B cell (primary cell): ENCODE measurements at regions not wholly inside any gene's neighbourhood (a gene's known extent, or its start where the extent isn't known, plus 50 kb on each side); places are given as distances from the start of the nearest gene placed in this dataset.

Experiments used
- ATAC-seq: fragments of 200-7000 bp; cut with Tn5 transposase; one replicate; pipeline ENCODE4 v1.10.0; 2021; ENCODE audit warnings: low read depth, mild to moderate bottlenecking, moderate number of reproducible peaks, moderate library complexity
- CTCF ChIA-PET: fragments of 350-600 bp; sonication (Branson Sonifier 250); formaldehyde crosslinking; loops from one replicate; lab custom pipeline; 2021; ENCODE audit warnings: antibody characterized with exemption, inconsistent platforms; lab: Charles Lee
- POLR2A ChIA-PET: fragments of 350-600 bp; sonication (Branson Sonifier 250); formaldehyde crosslinking; loops from one replicate; lab custom pipeline; 2021; ENCODE audit warnings: antibody characterized with exemption; lab: Charles Lee
- DNase-seq: peaks from one replicate; pipeline ENCODE4 v3.0.0; 2013
- H2AFZ ChIP-seq: 2 replicates; pipeline ENCODE4 v1.6.1; 2012; ENCODE audit warnings: mild to moderate bottlenecking, low read depth, low read length; ENCODE audit not compliant: insufficient read depth, poor library complexity, severe bottlenecking
- H3K27ac ChIP-seq, 2 donors: 1 replicate in 1 of 2; 2 replicates in 1 of 2; pipeline ENCODE4 v1.5.1; 2012 to 2013; ENCODE audit warnings: low read length in 2 of 2, mild to moderate bottlenecking in 2 of 2, moderate library complexity in 1 of 2
- H3K27me3 ChIP-seq, 4 experiments: fragments of 200-600 bp in 1 of 4; sonication (generic) in 1 of 4; replicated peaks in 1 of 4; 1 replicate in 2 of 4; 2 replicates in 2 of 4; pipeline versions ENCODE4 v1.6.1 to v1.7.0; 2013 to 2016; ENCODE audit warnings: low read length in 3 of 4, mild to moderate bottlenecking in 2 of 4, mixed read lengths in 1 of 4, moderate library complexity in 1 of 4; ENCODE audit not compliant: insufficient read depth in 4 of 4, control insufficient read depth in 3 of 4; ENCODE audit errors: control extremely low read depth in 1 of 4
- H3K36me3 ChIP-seq, 2 experiments: replicated peaks in 1 of 2; 1 replicate in 1 of 2; 2 replicates in 1 of 2; pipeline versions ENCODE4 v1.6.1 to v1.7.1; 2013; ENCODE audit warnings: low read length in 1 of 2; ENCODE audit not compliant: insufficient read depth in 2 of 2, control insufficient read depth in 1 of 2; ENCODE audit errors: control extremely low read depth in 1 of 2, extremely low read depth in 1 of 2
- H3K4me1 ChIP-seq, 2 donors: fragments of 200-600 bp in 1 of 2; sonication (generic) in 1 of 2; 1 replicate in 1 of 2; 2 replicates in 1 of 2; pipeline versions ENCODE4 v1.5.1 to v1.6.1; 2013 to 2017; ENCODE audit warnings: low read length in 2 of 2; ENCODE audit not compliant: control insufficient read depth in 2 of 2, insufficient read depth in 2 of 2
- H3K4me2 ChIP-seq: replicated peaks from 2 replicates; pipeline ENCODE3; 2012; ENCODE audit warnings: mild to moderate bottlenecking, low read depth, low read length; ENCODE audit not compliant: poor library complexity, severe bottlenecking
- H3K4me3 ChIP-seq, 5 experiments: fragments of 200-600 bp in 1 of 5; sonication (generic) in 1 of 5; 1 replicate in 3 of 5; 2 replicates in 2 of 5; pipeline versions ENCODE4 v1.5.1 to v1.7.0; 2011 to 2016; ENCODE audit warnings: low read length in 4 of 5, mild to moderate bottlenecking in 4 of 5, low read depth in 2 of 5, control low read depth in 1 of 5, moderate library complexity in 1 of 5; ENCODE audit not compliant: insufficient read depth in 1 of 5; ENCODE audit errors: control extremely low read depth in 1 of 5, extremely low read depth in 1 of 5
- H3K79me2 ChIP-seq: fragments of 200-600 bp; sonication (generic); one replicate; pipeline ENCODE4 v1.6.0; 2016; ENCODE audit warnings: low read length; ENCODE audit not compliant: control insufficient read depth, insufficient read depth
- H3K9ac ChIP-seq: fragments of 200-600 bp; sonication (generic); 2 replicates; pipeline ENCODE4 v1.6.1; 2017; ENCODE audit warnings: mild to moderate bottlenecking, low read length, moderate library complexity
- H3K9me3 ChIP-seq, 3 donors: one replicate each; pipeline versions ENCODE4 v1.6.1 to v1.7.1; 2013; ENCODE audit warnings: low read length in 2 of 3; ENCODE audit not compliant: control insufficient read depth in 2 of 3, insufficient read depth in 1 of 3; ENCODE audit errors: control extremely low read depth in 1 of 3
- H4K20me1 ChIP-seq: 2 replicates; pipeline ENCODE4 v1.6.0; 2012; ENCODE audit warnings: mild to moderate bottlenecking, low read length; ENCODE audit not compliant: insufficient read depth, control insufficient read depth, poor library complexity, severe bottlenecking
- H3K27ac Mint-ChIP-seq: one replicate; pipeline ENCODE4 v1.8.0; 2021; ENCODE audit warnings: mixed read lengths
- H3K27me3 Mint-ChIP-seq: one replicate; pipeline ENCODE4 v1.8.0; 2021; ENCODE audit warnings: mixed read lengths
- H3K4me1 Mint-ChIP-seq: one replicate; pipeline ENCODE4 v1.8.0; 2021; ENCODE audit warnings: mixed read lengths
- H3K4me3 Mint-ChIP-seq: one replicate; pipeline ENCODE4 v1.8.0; 2021; ENCODE audit warnings: mixed read lengths
- H3K9me3 Mint-ChIP-seq: one replicate; pipeline ENCODE4 v1.8.0; 2022; ENCODE audit warnings: mixed read lengths; ENCODE audit not compliant: insufficient read depth
- EZH2 ChIP-seq: IDR thresholded peaks from 2 replicates; pipeline ENCODE4 v1.6.1; 2012; ENCODE audit warnings: borderline replicate concordance, low read depth, mild to moderate bottlenecking, moderate library complexity, low read length; ENCODE audit not compliant: insufficient read depth, poor library complexity, severe bottlenecking
- WGBS: methylation state at CpG from one replicate; pipeline ENCODE4 v1.1.5; 2013; ENCODE audit warnings: missing lambda C conversion rate; ENCODE audit not compliant: insufficient coverage; 5-methylcytosine and 5-hydroxymethylcytosine counted together
- intact Hi-C: fragments of 100-400 bp; cut with micrococcal nuclease; formaldehyde crosslinking; loops from one replicate; pipeline ENCODE4 v1.10.0; 2022
- TF ChIP-seq, protein P1 (sequence below): fragments of 200-600 bp; IDR thresholded peaks from one replicate; pipeline ENCODE4 v1.8.0; 2022; ENCODE audit warnings: antibody characterized with exemption, mild to moderate bottlenecking

GRCh38 chr3:82194870-82195269, 433.4 kb upstream of the GBE1 start:
- H3K4me3 Mint-ChIP-seq = no peak overlapping the region
- Histone ChIP-seq H4K20me1 (no peaks in the 10 kb centered on the region), H3K4me1 (no peaks in the 10 kb centered on the region), H3K4me3 (no peak overlapping the region), H3K79me2 (no peaks in the 10 kb centered on the region), H3K27ac (no peak overlapping the region), H2AFZ (no peak overlapping the region), H3K36me3 (no peaks in the 10 kb centered on the region), H3K4me2 (no peak overlapping the region), H3K9ac (no peak overlapping the region), H3K27me3 (no peaks in the 10 kb centered on the region), H3K9me3 (no peaks in the 10 kb centered on the region)
- H3K27ac Mint-ChIP-seq = no peak overlapping the region
- intact Hi-C loops = no loop called here
- DNase-seq (no peak), ATAC-seq (no peak)
- no peak for TF ChIP-seq EZH2
- TF ChIP-seq, protein P1, sequence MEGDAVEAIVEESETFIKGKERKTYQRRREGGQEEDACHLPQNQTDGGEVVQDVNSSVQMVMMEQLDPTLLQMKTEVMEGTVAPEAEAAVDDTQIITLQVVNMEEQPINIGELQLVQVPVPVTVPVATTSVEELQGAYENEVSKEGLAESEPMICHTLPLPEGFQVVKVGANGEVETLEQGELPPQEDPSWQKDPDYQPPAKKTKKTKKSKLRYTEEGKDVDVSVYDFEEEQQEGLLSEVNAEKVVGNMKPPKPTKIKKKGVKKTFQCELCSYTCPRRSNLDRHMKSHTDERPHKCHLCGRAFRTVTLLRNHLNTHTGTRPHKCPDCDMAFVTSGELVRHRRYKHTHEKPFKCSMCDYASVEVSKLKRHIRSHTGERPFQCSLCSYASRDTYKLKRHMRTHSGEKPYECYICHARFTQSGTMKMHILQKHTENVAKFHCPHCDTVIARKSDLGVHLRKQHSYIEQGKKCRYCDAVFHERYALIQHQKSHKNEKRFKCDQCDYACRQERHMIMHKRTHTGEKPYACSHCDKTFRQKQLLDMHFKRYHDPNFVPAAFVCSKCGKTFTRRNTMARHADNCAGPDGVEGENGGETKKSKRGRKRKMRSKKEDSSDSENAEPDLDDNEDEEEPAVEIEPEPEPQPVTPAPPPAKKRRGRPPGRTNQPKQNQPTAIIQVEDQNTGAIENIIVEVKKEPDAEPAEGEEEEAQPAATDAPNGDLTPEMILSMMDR = no peak
- 24% methylated on average over 2 of the region's 2 CpGs for WGBS
- POLR2A ChIA-PET = no interaction called here
- H3K4me1 Mint-ChIP-seq = no peaks in the 10 kb centered on the region
- no peaks in the 10 kb centered on the region for H3K27me3 Mint-ChIP-seq
- no peaks in the 10 kb centered on the region for H3K9me3 Mint-ChIP-seq
- CTCF ChIA-PET = no interaction called here

DNA sequence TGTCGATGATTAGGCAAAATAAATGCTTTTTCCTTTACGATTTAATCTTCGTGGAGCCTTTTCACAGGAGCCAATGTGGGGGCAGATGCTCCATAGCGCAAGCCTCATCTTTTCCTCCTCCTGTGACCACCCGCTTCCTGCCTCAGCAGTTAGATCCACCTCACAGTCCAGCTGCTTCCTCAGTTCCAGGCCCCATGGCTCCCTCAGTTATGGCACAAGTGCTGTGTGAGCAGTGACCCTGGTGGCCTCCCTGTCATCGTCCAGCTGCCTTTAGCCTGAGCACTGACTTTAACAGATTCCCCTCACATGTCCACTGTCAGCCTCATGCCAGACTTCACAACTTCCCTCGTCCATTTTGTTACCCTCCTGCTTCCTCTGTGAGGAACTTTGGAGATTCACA, 424.6 kb upstream of the GBE1 start:
- ChIA-PET POLR2A (no interaction called here), CTCF (interaction anchor here (0.6 kb wide), 1 partner anchor 33 kb away, joined by 6 read pairs; no protein-coding TSS in a partner anchor)
- Histone ChIP-seq H2AFZ (no peak overlapping the region), H3K36me3 (no peaks in the 10 kb centered on the region), H3K9ac (no peak overlapping the region), H4K20me1 (no peaks in the 10 kb centered on the region), H3K4me2 (no peak overlapping the region), H3K9me3 (no peaks in the 10 kb centered on the region), H3K4me3 (no peak overlapping the region), H3K27me3 (no peaks in the 10 kb centered on the region), H3K4me1 (no peaks in the 10 kb centered on the region), H3K27ac (no peak overlapping the region), H3K79me2 (no peaks in the 10 kb centered on the region)
- TF ChIP-seq, protein P1 = no peak
- no peak for TF ChIP-seq EZH2
- H3K27me3 Mint-ChIP-seq = no peaks in the 10 kb centered on the region
- no peaks in the 10 kb centered on the region for H3K9me3 Mint-ChIP-seq
- no peaks in the 10 kb centered on the region for H3K4me1 Mint-ChIP-seq
- no peak for DNase-seq
- H3K27ac Mint-ChIP-seq = no peak overlapping the region
- 86% methylated on average over 6 of the region's 7 CpGs for WGBS
- no peak for ATAC-seq
- intact Hi-C loops = no loop called here
- no peak overlapping the region for H3K4me3 Mint-ChIP-seq
